ENCODE measurements at regions not wholly inside any gene's neighbourhood (a gene's known extent, or its start where the extent isn't known, plus 50 kb on each side); places are given as distances from the start of the nearest gene placed in this dataset.

DNA sequence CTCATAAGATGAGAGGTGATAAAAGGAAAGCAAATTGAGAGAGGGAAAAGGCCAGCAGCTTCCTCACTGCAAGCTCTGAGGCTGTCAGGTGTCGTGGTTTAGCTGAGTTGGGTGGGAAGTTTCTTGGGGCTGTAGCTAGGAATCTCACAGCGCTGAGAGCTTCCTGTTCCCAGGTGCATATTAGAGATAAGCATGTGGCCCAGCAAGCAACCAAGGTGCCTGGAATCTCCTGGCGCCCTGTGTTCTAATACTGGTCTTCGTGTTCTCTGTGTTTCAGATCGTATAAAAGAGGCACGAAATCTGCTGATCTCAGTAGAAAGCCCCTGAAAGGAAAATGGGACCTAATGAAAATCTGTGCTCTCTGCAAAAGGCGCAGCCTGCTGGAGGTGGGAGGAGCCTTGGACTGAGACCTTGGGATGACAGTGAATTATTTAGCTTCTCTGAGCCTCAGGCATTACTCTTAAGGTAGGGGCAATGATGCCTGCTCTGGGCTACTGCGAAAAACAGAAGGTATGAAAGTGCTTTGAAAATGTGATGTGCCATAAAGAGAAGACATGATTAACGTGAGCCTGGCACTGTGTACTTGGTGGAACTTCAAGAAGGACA lies 499.9 kb downstream of the TBL1XR1 start:
- peak; percentile 59 for DNase-seq

DNA sequence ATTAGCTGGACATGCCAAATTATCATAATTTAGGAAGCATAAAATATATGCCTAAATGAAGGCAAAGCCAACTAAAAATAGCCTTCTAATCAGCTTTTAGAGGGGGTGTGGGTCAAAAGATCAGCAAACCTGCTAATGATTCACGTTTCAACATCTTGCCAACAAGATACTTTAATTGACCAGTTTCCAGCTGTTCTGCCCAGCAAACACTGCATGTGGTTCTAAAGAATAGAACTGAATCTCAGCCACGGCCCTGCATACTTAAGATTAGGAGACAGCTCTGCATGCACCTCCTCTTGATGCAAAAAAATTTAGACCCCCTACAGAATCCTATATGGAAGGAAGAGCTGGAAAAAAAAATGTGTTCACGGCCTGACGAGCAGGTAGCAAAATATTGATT lies 500.5 kb downstream of the TBL1XR1 start:
- DNase-seq = no peak

DNA sequence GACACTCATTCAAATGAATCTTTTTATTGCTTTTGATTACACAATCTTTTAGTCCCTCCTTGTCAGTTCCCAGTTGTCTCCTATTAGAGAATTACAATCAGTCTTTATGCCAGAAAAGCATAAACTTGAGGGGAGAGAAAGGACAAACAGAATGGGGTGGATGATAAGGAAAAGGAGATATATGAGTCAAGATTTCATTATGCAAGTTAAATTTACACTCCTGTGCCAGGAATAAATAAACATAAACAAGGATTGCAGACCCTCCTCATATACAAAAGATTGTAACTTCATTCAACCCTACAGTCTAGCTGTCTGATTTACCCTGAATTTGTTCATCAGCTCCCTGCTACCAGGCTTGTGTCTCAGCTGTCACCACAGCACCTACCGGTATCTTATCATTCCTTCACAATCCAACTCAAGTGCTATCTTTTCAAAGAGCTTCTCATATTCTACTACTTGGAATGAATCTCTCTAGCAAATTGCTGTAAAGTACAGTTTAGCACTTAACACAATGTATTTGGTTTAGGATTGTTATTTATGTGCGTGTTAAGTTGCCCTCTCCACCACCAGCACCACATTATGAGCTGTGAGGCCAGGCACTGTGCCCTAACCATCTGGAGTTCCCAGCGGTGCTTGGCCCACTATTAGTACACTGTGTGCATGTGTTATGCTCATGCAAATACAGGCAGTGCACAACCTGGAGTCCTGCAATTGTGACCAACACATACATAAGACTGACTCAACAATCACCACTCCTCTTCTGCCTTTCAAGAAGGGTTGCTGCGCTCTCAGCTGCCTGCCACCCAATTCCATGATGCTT lies 504.1 kb downstream of the TBL1XR1 start:
- DNase-seq = no peak

DNA sequence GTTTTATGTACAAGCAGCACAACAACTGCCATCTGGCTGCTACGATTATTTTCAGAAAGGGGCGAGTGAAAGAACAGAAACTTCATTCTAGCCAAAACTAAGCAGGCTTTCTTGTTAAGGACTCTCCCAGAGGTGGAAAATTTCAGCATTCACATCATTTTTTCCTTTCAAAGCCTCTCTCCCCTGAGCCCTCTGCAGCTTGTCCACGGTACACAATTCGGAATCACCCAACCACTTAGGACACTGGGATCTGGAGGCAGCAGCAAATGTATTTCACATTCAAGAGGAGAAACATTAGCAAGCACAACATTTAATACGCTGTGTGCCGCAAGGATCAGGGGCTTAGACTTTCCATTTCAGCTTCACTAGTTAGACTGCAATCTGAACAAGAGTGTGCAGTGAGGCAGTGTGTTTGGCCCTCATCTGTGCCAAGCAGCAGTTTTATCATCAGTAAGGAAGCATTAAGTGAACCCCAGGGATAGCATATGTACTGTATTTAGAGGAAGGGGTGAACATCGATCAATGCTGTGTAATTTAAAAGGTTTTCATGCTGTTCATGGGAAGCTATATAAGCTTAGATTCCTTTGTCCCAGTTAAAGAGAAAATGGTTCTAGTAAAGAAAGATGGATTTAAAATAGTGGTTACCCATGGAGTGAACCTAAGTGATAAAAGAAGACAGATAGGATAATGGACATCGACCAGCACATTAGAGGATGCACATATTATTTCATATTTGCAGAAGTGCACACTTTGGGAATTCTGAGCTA lies 504.9 kb downstream of the TBL1XR1 start:
- no peak for DNase-seq

DNA sequence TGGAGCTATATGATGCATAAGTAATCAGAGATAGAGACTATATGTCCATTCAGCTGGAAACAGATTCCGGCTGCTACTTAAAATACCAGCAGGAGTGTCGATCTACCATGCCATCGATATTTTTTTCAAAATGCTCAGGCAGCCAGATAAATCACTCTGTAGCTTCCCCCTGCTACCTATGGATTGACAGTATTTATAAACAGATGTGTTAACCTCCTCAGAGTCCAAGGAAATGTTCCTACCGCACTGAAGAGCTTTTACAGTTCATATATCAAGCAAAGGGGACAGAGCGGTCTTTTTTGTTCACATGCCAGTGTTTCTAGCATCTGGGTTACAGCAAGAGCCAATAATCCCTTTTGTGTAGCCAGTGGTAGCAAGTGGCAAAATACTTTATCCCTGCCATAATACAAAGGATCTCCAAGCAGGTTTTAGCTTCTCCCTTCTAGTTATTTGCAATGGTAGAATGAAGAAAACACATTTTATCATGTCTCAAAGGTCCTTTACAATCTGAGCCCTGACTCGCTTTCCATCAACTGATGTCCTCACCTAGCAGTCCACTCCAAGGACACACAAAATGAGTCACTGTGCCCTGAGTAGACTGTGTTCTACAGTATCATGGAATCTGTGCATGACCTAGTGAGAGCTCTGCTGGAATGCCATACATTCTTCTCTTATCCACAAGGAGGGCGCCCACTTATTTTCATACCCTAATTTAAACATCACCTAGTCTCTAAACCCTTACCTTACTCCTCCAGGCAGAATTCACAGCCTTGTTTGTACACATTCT lies 507.0 kb downstream of the TBL1XR1 start:
- peak; percentile 55 for DNase-seq

DNA sequence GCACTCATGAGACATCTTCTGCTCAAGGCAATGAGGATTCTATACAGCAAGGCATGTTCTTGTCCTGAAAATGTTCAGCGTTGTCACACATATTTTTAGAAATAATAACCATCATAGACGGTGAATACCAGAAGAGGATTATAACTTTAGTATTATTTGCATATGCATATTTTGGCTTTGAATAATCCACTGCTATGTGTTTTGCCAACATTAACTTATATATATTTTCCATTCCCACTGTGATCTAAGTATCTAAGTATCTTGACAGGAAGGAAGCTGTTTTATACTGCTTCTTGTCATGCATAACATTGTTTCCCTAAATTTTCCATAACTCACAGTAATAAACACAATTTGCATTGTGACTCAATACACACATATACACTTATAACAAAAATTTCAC lies 509.5 kb downstream of the TBL1XR1 start:
- DNase-seq = no peak

DNA sequence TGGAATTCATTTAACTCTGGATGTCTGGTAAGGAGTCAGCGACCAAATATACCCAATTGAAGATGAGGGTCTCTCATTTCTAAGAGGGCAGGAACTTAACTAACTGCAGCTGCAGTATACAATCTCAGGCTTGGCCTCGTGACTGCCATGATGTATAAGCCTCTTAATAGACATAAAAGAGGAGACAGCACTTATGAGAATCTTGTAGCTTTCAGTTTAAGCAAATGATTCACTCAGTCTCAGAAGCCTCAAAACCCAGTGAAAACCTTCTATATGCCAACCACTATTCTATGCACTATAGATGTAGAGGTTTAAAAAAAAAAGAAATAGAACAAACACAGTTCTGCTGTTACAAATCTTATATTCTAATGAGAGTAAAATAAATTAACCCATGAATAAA lies 513.9 kb downstream of the TBL1XR1 start:
- no peak for DNase-seq

DNA sequence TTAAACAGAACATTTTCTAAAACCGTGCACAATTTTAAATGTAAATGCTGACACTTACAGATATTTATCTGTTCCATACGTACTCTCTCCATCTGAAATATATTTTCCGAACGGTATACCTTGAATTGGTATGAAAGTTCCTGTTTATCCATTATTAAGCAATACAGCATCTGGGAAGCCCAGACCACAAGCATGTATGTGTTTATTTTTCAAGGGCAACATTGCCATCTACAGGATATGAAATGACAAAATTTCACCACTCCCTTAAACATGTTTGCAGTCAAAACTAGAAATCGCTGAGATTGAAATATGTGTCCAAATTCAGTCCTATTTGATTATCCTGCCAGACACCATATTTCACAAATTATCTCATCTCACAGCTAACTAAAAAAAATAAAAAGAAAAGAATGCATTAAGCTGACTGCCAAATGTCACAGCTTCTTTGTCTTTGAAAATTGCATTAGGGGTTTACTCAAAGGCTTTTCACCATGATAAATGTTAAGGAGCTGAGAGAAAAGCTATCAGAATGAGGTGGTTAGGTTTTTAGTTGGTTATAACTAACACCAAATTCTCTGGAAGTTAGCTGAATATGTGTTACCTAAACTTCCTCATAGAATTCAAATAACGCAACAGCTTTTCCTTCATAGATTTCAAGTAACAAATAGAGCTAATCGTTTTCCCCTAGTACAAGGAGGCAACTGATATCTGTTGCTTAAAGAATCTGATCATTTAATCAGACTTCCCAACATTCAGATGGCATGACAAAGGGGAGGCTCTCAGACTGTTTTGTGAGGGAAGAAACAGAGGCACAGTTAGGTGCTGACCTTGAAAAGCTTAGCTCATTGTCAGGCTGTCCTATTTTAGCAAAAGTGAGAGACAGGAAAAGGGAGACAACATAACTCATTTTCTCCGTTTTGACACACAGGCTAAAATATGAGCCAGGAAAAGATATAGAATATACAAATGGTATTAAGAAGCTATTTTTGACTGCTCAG lies 533.1 kb downstream of the TBL1XR1 start:
- DNase-seq = no peak

DNA sequence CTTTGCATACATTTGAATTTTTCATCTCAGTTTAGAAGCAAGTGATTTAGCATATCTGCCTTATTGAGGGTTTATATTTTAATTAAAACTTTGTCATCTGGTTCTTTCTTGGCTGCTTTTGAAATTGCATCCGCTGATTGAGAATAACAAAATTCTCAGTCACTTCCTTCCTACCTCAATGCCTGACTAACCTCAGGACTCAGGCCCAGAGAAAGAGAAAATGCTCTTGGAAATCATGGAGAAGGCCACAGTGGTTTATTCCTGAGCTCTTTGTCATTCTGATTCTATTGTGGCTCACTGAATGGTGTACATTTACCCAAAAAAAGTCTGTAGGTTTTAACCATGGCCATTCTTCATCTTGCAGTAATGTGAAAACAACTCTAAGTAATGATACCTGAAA lies 533.9 kb downstream of the TBL1XR1 start:
- no peak for DNase-seq

DNA sequence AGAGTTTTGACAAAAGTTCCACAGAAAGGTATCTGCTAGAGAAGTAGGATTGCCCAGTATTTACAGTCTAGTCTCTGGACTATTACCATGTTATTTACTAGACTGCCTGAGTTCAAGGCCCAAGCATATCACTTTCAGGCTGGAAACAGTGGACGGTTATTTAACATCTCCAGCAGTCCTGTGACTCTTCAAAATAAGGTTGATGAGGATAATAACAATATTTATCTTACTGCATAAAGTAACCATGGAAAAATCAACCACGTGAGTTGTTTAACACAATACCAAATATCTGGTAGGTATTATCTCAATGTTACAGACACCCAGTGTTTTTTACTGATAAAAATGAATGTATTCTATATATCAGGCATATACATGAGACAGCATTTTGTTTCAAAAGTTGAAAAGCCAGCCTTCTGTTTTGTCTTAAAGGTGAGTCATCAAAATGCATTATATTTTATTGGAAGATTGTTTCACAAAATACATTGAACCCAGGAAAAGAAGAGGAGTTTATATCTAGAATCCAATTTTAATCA lies 535.8 kb downstream of the TBL1XR1 start:
- DNase-seq = no peak

DNA sequence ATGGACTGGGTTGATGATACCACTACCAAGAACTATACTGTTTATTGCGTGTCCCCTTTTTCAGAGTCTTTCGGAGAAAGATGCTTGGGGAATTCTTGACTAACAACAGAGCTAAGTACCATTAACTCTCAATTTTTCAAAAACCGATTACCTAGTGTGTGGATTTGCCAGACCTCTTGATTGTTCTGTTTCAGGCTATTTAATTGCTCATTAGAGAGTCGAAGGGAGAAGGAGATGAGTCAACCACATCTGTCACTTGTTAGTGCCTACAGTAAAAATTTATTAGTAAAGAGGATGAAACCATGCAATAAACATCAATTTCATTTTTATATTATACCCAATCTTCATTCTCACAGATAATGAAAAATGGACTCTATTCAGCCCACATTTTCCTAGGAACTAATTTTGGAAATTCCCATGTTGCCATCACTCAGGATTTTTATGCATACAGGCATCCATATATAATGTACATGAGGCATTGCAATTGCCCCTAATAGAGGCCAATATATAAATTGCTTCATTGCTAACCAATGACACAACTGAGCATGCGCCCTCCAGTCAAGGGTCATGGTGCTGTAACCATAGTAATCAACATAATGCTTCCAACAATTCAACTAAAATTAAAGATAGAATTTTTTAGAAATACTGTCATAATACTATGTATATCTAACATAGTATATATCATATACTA lies 541.7 kb downstream of the TBL1XR1 start:
- DNase-seq = no peak

DNA sequence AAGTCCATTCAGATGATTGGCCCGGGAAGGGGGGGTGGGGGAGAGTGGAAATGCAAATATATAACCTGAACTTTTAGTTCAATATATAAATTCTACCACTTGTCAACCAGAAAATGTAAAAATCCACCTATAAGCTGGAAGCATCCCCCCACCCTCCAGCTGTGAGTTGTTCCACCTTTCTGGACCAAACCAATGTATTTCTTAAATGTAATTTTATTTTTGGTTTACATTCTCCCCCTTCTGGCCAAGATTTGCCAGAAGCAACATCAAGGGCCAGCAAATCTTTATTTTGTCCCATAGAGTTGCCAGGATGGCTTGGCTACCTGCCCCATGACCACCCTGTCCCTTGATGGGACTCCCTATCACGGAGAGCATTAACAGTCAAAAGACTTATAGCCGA lies 545.7 kb downstream of the TBL1XR1 start:
- no peak for DNase-seq

DNA sequence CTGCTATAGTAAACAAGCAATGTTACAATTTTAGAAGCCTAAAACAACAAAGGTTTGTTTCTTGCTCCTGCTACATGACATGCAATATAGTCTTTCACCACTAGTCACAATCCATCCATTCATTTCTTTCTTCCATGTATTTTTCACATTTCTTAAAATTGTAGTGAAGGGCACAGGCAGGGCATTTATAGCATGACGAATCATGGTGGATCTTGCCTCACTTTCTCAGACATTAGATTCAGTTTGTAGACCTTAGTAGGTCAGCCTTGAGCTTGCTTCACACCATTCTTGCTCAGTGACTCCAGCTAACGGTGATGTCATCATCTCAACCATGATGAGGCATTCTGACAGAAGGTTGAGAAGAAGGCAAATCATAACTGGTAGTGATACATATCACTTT lies 546.8 kb downstream of the TBL1XR1 start:
- DNase-seq = no peak

DNA sequence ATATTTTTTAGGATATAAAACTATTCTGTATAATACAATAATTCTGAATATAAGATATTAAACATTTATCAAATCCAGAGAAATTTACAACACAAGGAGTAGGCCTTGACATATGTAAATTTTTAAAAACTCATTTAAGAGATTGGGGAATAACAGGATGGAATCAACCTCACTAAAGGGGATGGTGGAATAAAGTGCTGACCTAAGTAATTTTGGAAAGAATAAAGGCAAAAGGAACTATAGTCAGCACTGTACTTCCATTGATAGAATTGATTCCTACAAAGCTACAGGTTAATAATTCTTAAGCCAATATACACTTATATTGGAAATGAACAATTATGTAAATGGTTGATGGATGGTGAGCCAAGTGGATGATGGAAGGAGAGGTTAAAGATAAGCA lies 549.3 kb downstream of the TBL1XR1 start:
- DNase-seq = no peak

DNA sequence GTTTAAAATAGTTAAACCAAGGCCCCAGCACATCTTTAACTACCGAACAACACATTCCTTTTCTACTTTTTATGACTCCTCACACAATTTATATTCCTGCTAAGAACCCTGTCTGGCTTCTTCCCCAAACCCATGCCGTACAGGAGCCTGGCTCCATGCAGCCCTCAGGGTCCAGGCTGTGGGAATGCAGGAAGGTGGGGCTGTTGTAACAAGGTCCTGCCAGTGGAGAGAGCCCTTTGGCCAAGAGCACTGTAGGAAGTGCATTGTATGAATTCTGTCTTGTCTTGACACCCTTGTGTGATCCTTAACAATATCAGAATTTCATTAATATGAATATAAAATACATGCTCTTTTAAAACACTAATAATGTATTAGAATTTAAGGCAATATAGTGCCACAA lies 563.8 kb downstream of the TBL1XR1 start:
- peak; percentile 84 for DNase-seq

DNA sequence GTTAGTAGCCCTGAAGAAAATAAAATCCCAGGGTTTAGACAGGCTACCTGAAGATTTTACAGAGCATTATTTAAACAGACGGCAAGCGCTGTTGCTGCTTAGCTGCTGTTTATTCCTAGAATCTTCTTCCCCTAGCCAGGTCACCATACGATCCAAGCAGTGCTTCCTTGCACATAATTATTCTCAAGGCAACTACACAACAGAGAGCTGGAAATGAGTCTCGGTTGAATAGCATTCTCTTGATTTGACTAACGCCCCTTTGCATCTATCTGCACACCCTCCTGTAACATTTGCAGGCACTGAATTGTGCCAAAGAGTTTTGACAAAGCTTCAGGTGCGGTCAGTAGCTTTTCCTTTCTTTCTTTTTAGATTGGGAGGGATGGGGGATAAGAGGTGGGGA lies 564.4 kb downstream of the TBL1XR1 start:
- DNase-seq = no peak

DNA sequence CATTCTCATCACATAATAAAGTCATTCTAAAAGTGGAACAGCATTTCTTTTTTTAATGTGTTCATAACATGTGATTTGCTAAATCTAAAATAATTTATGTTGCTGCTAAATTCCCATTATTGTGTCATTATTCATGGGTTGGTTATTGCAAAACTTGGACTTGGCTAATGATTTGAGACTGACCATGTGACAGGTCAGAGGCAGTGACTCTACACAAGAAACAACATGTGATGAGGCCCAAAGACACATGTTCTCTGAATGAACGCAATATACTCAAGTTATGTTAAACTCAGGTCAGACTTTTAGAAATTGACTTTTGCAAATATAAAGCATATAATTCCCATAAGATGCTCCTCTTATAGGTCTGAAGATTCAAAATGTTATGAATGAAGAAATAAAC lies 566.1 kb downstream of the TBL1XR1 start:
- DNase-seq = no peak

DNA sequence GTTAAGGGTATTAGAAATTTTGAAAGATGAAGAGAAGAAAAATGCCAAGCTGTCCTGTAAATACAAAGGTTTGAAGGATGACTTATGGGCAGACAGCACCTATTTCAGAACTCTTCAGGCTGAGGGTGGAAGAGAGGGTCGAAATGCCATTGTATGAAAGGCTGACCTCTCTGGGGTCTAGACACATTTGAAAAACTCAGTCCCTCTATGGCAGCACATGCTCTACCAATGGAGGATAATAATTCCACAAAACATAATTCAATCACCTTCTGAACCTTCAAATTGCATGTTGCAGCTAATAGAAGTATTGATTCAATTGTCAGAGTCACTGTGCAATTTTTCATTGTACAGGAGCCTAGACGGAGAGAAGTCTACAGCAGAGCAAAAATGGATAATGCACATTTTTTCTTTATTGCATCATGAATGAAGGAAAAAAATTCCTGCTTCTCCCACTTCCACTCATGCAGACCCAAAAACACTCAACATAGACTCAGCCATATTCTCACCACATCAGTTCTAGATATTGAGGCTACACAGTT lies 569.1 kb downstream of the TBL1XR1 start:
- no peak for DNase-seq

DNA sequence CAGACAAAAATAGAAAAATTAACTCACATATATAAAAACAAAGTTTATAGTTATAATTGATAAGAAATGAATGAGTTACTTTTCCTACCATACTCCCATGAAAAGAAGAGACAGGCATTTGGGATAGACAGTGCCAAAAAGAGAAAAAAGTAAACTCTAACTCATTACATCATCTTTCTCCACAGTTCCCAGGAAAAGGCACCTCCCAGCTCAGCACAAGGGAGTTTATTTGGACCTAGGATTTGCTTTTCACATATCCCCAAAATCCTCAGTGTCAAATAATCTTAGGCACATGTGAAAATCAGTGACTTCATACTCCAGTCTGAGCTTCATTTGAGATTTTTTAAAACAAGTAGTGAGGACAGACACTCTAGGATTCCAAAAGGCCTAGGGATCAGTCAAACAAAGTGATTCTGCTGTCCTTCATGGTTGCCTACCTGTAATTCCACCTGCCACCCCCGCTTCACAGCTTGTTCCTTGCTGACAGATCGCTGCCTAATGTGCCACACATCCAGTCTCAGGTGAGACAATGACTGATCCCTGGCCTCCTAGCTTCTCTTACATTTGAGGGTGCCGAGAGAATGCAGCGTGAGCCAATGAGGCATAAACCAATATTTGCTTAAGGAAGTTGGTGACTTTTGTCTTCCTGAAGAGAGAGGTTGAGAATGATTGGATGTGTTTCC lies 573.7 kb downstream of the TBL1XR1 start:
- DNase-seq = no peak

DNA sequence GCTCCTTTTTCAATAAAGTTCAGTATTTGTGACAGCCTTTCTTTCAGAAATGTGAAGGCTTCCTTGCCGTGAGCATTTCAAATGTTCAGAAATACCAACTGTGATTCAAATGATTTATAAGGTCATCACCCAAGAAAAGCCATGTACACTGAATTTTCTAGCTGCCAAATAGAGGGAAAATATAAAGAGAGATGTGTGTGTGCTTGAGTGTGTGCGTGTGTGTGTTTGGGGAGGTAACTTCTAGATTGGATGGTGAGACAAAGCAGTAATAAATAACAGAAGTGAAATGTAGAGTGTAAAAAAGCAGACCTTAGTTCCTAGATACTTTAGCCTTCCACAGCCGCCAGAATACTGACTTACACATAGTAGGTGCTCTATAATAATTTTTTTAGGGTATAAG lies 577.4 kb downstream of the TBL1XR1 start:
- no peak for DNase-seq

All from islet precursor cell (in vitro differentiated cells).